ENCODE measurements at regions not wholly inside any gene's neighbourhood (a gene's known extent, or its start where the extent isn't known, plus 50 kb on each side); places are given as distances from the start of the nearest gene placed in this dataset.
A peak's percentile ranks its signal among the peaks of the same experiment; 100 is the strongest.
"Not testable (repeated sequence)": the region's sequence is repeated elsewhere in the genome, so short reads cannot be mapped to it uniquely, and the experiment has no call there.

GRCh38 chr16:82287937-82288336 is 117.9 kb upstream of the MPHOSPH6 start:
- DNase-seq: no peak

GRCh38 chr16:82282662-82283061 is 112.6 kb upstream of the MPHOSPH6 start:
- DNase-seq: no peak

- DNase-seq: no peak
Observed at GRCh38 chr16:82281544-82281943, 111.5 kb upstream of the MPHOSPH6 start.

GRCh38 chr16:82280867-82281266 is 110.8 kb upstream of the MPHOSPH6 start:
- DNase-seq: no peak

- DNase-seq: not testable (repeated sequence)
Observed at GRCh38 chr16:82275349-82275748, 105.3 kb upstream of the MPHOSPH6 start.

GRCh38 chr16:82271636-82272035 is 101.6 kb upstream of the MPHOSPH6 start:
- no peak for DNase-seq

- not testable (repeated sequence) for DNase-seq
Observed at GRCh38 chr16:82267675-82268074, 97.7 kb upstream of the MPHOSPH6 start.

GRCh38 chr16:82265809-82266208 is 95.8 kb upstream of the MPHOSPH6 start:
- DNase-seq: peak; percentile 12

GRCh38 chr16:82264756-82265155 is 94.7 kb upstream of the MPHOSPH6 start:
- no peak for DNase-seq

- peak; percentile 39 for DNase-seq
Observed at GRCh38 chr16:82263521-82264143, 93.6 kb upstream of the MPHOSPH6 start.

- DNase-seq: no peak
Observed at GRCh38 chr16:82262244-82262643, 92.2 kb upstream of the MPHOSPH6 start.

- peak; percentile 22 for DNase-seq
Observed at GRCh38 chr16:82260212-82260795, 90.3 kb upstream of the MPHOSPH6 start.

GRCh38 chr16:82259731-82260130 is 89.7 kb upstream of the MPHOSPH6 start:
- DNase-seq: no peak

- no peak for DNase-seq
Observed at GRCh38 chr16:82257990-82258389, 88.0 kb upstream of the MPHOSPH6 start.

- DNase-seq: no peak
Observed at GRCh38 chr16:82252582-82252981, 82.6 kb upstream of the MPHOSPH6 start.

- DNase-seq: no peak
Observed at GRCh38 chr16:82248677-82249076, 78.7 kb upstream of the MPHOSPH6 start.

GRCh38 chr16:82248012-82248656 is 78.1 kb upstream of the MPHOSPH6 start:
- DNase-seq: no peak

- DNase-seq: no peak
Observed at GRCh38 chr16:82242201-82242600, 72.2 kb upstream of the MPHOSPH6 start.

- DNase-seq: no peak
Observed at GRCh38 chr16:82241469-82242052, 71.5 kb upstream of the MPHOSPH6 start.

- DNase-seq: no peak
Observed at GRCh38 chr16:82240111-82240510, 70.1 kb upstream of the MPHOSPH6 start.

GRCh38 chr16:82236875-82237274 is 66.9 kb upstream of the MPHOSPH6 start:
- DNase-seq: no peak

GRCh38 chr16:82236415-82236814 is 66.4 kb upstream of the MPHOSPH6 start:
- DNase-seq: no peak

- DNase-seq: no peak
Observed at GRCh38 chr16:82232806-82233205, 62.8 kb upstream of the MPHOSPH6 start.

Data from inflammatory macrophage treated with lipopolysaccharide for 4 hours (primary cell).